ENCODE measurements at regions not wholly inside any gene's neighbourhood (a gene's known extent, or its start where the extent isn't known, plus 50 kb on each side); places are given as distances from the start of the nearest gene placed in this dataset.

DNA sequence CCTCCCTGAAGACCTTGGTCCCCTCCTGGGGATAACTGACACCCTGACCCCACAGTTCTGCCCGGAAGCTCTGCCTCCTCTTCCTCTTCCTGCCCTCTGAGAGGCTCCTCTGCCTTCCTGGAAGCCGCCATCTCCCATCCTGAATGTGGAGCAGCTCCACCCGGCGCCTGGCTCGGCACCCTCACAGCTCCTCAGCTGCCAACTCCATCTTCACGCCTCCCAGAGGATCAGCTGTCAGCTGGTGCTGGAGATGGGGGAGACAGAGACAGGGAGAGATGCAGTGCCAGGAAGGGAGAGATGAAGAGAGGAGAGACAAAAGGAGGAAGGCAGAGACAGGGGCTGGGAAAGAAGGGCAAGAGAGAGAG lies 210.4 kb upstream of the CSF3R start:
- no peak overlapping the region for H2AK5ac ChIP-seq (ENCODE audit: low read depth, low read length)
- DNase-seq (no peak), ATAC-seq (ENCODE audit: low read depth) (no peak)
- no peak overlapping the region for H4K8ac ChIP-seq (ENCODE audit: low read depth in 2 of 2, low read length in 2 of 2)
- H2BK15ac ChIP-seq (ENCODE audit: low read depth, low read length): no peak overlapping the region
- no peak overlapping the region for H3K27ac ChIP-seq (ENCODE audit: insufficient read depth, low read length)
- no TSS peak for BruUV-seq (replicated peaks)
- TF ChIP-seq SMC3 (IDR thresholded peaks at IDR 0.05; ENCODE audit: low read depth, low read length) (no peak), FOS (IDR thresholded peaks at IDR 0.05; ENCODE audit: low read depth, low read length) (no peak), MXI1 (IDR thresholded peaks at IDR 0.05; ENCODE audit: borderline replicate concordance, low read depth, low read length) (no peak), RAD21 (IDR thresholded peaks at IDR 0.05; ENCODE audit: low read length) (no peak), NFE2L2 (IDR thresholded peaks at IDR 0.05; ENCODE audit: low read depth, low read length) (no peak), CEBPB (IDR thresholded peaks at IDR 0.05; ENCODE audit: low read depth, low read length) (no peak), BHLHE40 (IDR thresholded peaks at IDR 0.05; ENCODE audit: low read depth, low read length) (no peak)
- TF ChIP-seq, protein P1, sequence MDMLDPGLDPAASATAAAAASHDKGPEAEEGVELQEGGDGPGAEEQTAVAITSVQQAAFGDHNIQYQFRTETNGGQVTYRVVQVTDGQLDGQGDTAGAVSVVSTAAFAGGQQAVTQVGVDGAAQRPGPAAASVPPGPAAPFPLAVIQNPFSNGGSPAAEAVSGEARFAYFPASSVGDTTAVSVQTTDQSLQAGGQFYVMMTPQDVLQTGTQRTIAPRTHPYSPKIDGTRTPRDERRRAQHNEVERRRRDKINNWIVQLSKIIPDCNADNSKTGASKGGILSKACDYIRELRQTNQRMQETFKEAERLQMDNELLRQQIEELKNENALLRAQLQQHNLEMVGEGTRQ (IDR thresholded peaks at IDR 0.05; ENCODE audit: low read depth, low read length): no peak
- H2BK120ac ChIP-seq (ENCODE audit: low read depth, low read length): no peak overlapping the region
- no CpG with 5 or more reads among the region's 6 CpGs for WGBS, 2 experiments (ENCODE audit: extremely low coverage in 2 of 2, insufficient read length in 1 of 2)
- H3K23ac ChIP-seq (ENCODE audit: low read depth, low read length): no peak overlapping the region
- H3K4me1 ChIP-seq (ENCODE audit: control insufficient read depth, insufficient read depth, low read length): no peaks in the 10 kb centered on the region
- H3K4ac ChIP-seq (ENCODE audit: low read depth, low read length): no peak overlapping the region
- no peak overlapping the region for H2AK9ac ChIP-seq (replicated peaks; ENCODE audit: low read depth, low read length, poor library complexity)
- no peaks in the 10 kb centered on the region for H3K36me3 ChIP-seq (ENCODE audit: control insufficient read depth, insufficient read depth, low read length)
- H3K27me3 ChIP-seq (ENCODE audit: control insufficient read depth, insufficient read depth, low read length): no peaks in the 10 kb centered on the region
- H3K56ac ChIP-seq (ENCODE audit: extremely low read depth, insufficient read depth, low read length): no peak overlapping the region
- no peaks in the 10 kb centered on the region for H3K79me1 ChIP-seq (ENCODE audit: low read depth in 1 of 2, low read length in 2 of 2)
- no peak overlapping the region for H3K14ac ChIP-seq (replicated peaks; ENCODE audit: low read depth, low read length)
- CTCF ChIA-PET: no interaction called here
- POLR2A ChIA-PET (ENCODE audit: unreplicated experiment): no interaction called here
- no peak overlapping the region for H3K4me3 ChIP-seq (ENCODE audit: insufficient read depth, low read depth, low read length)
- no peak overlapping the region for H4K5ac ChIP-seq (ENCODE audit: low read depth, low read length)
- H2BK5ac ChIP-seq (ENCODE audit: low read depth, low read length, poor library complexity, severe bottlenecking): no peak overlapping the region
- H2AFZ ChIP-seq (replicated peaks; ENCODE audit: low read length, poor library complexity): no peak overlapping the region
- H2BK20ac ChIP-seq (ENCODE audit: low read depth, low read length): no peak overlapping the region
- H3K9me3 ChIP-seq (ENCODE audit: control insufficient read depth, insufficient read depth, low read length): no peaks in the 10 kb centered on the region
- no peak overlapping the region for H4K91ac ChIP-seq (ENCODE audit: insufficient read depth, low read depth, low read length)
- H3K9me1 ChIP-seq (ENCODE audit: insufficient read depth, low read length): no peaks in the 10 kb centered on the region
- in situ Hi-C loops (cut with MboI; ENCODE audit: low sequenced_read_pairs) (no loop called here), dilution Hi-C loops (cut with HindIII; ENCODE audit: low sequenced_read_pairs, unreplicated experiment) (no loop called here), intact Hi-C loops (cut with micrococcal nuclease) (no loop called here)
- no peaks in the 10 kb centered on the region for H4K20me1 ChIP-seq (ENCODE audit: insufficient read depth, low read length)
- H3K18ac ChIP-seq (ENCODE audit: low read depth, low read length): no peak overlapping the region
- no peak overlapping the region for H3K4me2 ChIP-seq (ENCODE audit: low read depth, low read length)
- H3K9ac ChIP-seq (ENCODE audit: low read depth, low read length): no peak overlapping the region

Measured in IMR-90 (cell line).